Activated CD8-positive, alpha-beta memory T cell treated with anti-CD3 and anti-CD28 coated beads, Interleukin-2, amount 50 U/mL, for 24 hours (primary cell): ENCODE measurements at regions not wholly inside any gene's neighbourhood (a gene's known extent, or its start where the extent isn't known, plus 50 kb on each side); places are given as distances from the start of the nearest gene placed in this dataset.

Experiments
- DNase-seq: peaks from one replicate; pipeline ENCODE4 v3.0.0-alpha.2; 2020; ENCODE audit errors: extremely low read depth

GRCh38 chr14:49381778-49382177 is 204.4 kb downstream of the RPS29 start:
- DNase-seq, result no peak

- no peak for DNase-seq
Measured at GRCh38 chr14:49367696-49368095, 218.5 kb downstream of the RPS29 start.

GRCh38 chr14:49366416-49366815 is 219.8 kb downstream of the RPS29 start:
- DNase-seq, result no peak

GRCh38 chr14:49364752-49365117 is 221.4 kb downstream of the RPS29 start:
- no peak for DNase-seq

GRCh38 chr14:49363821-49364751 is 222.1 kb downstream of the RPS29 start:
- no peak for DNase-seq

GRCh38 chr14:49362916-49363315 is 223.3 kb downstream of the RPS29 start:
- no peak for DNase-seq

- DNase-seq, result no peak
Measured at GRCh38 chr14:49339130-49339529, 247.1 kb downstream of the RPS29 start.

GRCh38 chr14:49319810-49320209 is 266.4 kb downstream of the RPS29 start:
- DNase-seq, result no peak

- DNase-seq, result no peak
Measured at GRCh38 chr14:49315570-49315969, 270.6 kb downstream of the RPS29 start.

- DNase-seq, result no peak
Measured at GRCh38 chr14:49314737-49315136, 271.4 kb downstream of the RPS29 start.

GRCh38 chr14:49313108-49313507 is 273.1 kb downstream of the RPS29 start:
- DNase-seq, result no peak

- DNase-seq, result no peak
Measured at GRCh38 chr14:49310298-49310697, 275.9 kb downstream of the RPS29 start.

GRCh38 chr14:49306152-49306751 is 279.9 kb downstream of the RPS29 start:
- DNase-seq, result no peak

GRCh38 chr14:49303946-49304516 is 282.1 kb downstream of the RPS29 start:
- no peak for DNase-seq

- no peak for DNase-seq
Measured at GRCh38 chr14:49297102-49297501, 289.1 kb downstream of the RPS29 start.

- no peak for DNase-seq
Measured at GRCh38 chr14:49294621-49295148, 291.5 kb downstream of the RPS29 start.

GRCh38 chr14:49287004-49287403 is 299.2 kb downstream of the RPS29 start:
- no peak for DNase-seq

- no peak for DNase-seq
Measured at GRCh38 chr14:49286257-49286983, 299.8 kb downstream of the RPS29 start.

- no peak for DNase-seq
Measured at GRCh38 chr14:49280566-49280965, 305.6 kb downstream of the RPS29 start.

GRCh38 chr14:49250517-49250916 is 335.7 kb downstream of the RPS29 start:
- DNase-seq, result no peak

- DNase-seq, result no peak
Measured at GRCh38 chr14:49250109-49250508, 336.1 kb downstream of the RPS29 start.

- DNase-seq, result no peak
Measured at GRCh38 chr14:49249022-49249421, 337.2 kb downstream of the RPS29 start.
